Hepatocyte (in vitro differentiated cells): ENCODE measurements at regions not wholly inside any gene's neighbourhood (a gene's known extent, or its start where the extent isn't known, plus 50 kb on each side); places are given as distances from the start of the nearest gene placed in this dataset.

Source experiments
- DNase-seq: peaks from one replicate; pipeline ENCODE4 v3.0.0-alpha.2; 2016; ENCODE audit warnings: low spot score
- H2AFZ ChIP-seq: fragments of 200-600 bp; sonication (generic); 2 replicates; pipeline ENCODE4 v1.6.0; 2016; ENCODE audit warnings: antibody characterized with exemption, mild to moderate bottlenecking
- H3K27ac ChIP-seq: fragments of 200-600 bp; sonication (generic); 2 replicates; pipeline ENCODE4 v1.5.1; 2016; ENCODE audit warnings: mild to moderate bottlenecking
- H3K27me3 ChIP-seq: fragments of 200-600 bp; sonication (generic); 2 replicates; pipeline ENCODE4 v1.6.1; 2016
- H3K36me3 ChIP-seq: fragments of 200-600 bp; sonication (generic); replicated peaks from 2 replicates; pipeline ENCODE4 v1.5.1; 2016; ENCODE audit warnings: low read depth; ENCODE audit not compliant: insufficient read depth
- H3K4me1 ChIP-seq: fragments of 200-600 bp; sonication (generic); 2 replicates; pipeline ENCODE4 v1.5.1; 2016; ENCODE audit warnings: mild to moderate bottlenecking, moderate library complexity; ENCODE audit not compliant: insufficient read depth
- H3K4me2 ChIP-seq: fragments of 200-600 bp; sonication (generic); 2 replicates; pipeline ENCODE4 v1.6.0; 2016
- H3K4me3 ChIP-seq: fragments of 200-600 bp; sonication (generic); 2 replicates; pipeline ENCODE4 v1.5.1; 2016; ENCODE audit warnings: mild to moderate bottlenecking
- H3K79me2 ChIP-seq: fragments of 200-600 bp; sonication (generic); 2 replicates; pipeline ENCODE4 v1.6.0; 2017; ENCODE audit warnings: mild to moderate bottlenecking
- H3K9me2 ChIP-seq: fragments of 200-600 bp; sonication (generic); replicated peaks from 2 replicates; pipeline ENCODE4 v1.6.0; 2017; ENCODE audit warnings: mild to moderate bottlenecking; ENCODE audit not compliant: insufficient read depth
- H3K9me3 ChIP-seq: fragments of 200-600 bp; sonication (generic); 2 replicates; pipeline ENCODE4 v1.5.1; 2016; ENCODE audit warnings: low read depth, mild to moderate bottlenecking
- H4K20me1 ChIP-seq: fragments of 200-600 bp; sonication (generic); 2 replicates; pipeline ENCODE4 v1.6.0; 2016; ENCODE audit warnings: mild to moderate bottlenecking; ENCODE audit not compliant: insufficient read depth, poor library complexity, severe bottlenecking
- CTCF ChIP-seq: fragments of 200-600 bp; sonication (generic); IDR thresholded peaks from 2 replicates; pipeline ENCODE4 v1.5.1; 2016; ENCODE audit warnings: antibody characterized with exemption, mild to moderate bottlenecking; ENCODE audit not compliant: poor library complexity
- EZH2 ChIP-seq: fragments of 200-600 bp; sonication (generic); IDR thresholded peaks from 2 replicates; pipeline ENCODE4 v1.6.1; 2016; ENCODE audit warnings: antibody characterized with exemption, mild to moderate bottlenecking, borderline replicate concordance
- EZH2phosphoT487 ChIP-seq: fragments of 200-600 bp; sonication (generic); IDR thresholded peaks from one replicate; pipeline ENCODE4 v1.6.1; 2018; ENCODE audit warnings: antibody characterized with exemption, mild to moderate bottlenecking, low read depth, moderate library complexity; ENCODE audit not compliant: unreplicated experiment, severe bottlenecking
- WGBS: methylation state at CpG from one replicate; pipeline ENCODE4 v1.1.6; 2016; ENCODE audit warnings: low lambda C conversion rate; ENCODE audit errors: missing lambda C conversion rate; 5-methylcytosine and 5-hydroxymethylcytosine counted together

GRCh38 chr6:122124908-122125307 is 274.5 kb upstream of the HSF2 start:
- Histone ChIP-seq H3K79me2 (no peaks in the 10 kb centered on the region), H3K9me3 (no peaks in the 10 kb centered on the region), H3K4me3 (no peak overlapping the region), H2AFZ (no peak overlapping the region), H3K27ac (no peak overlapping the region), H3K4me1 (no peaks in the 10 kb centered on the region), H3K4me2 (no peak overlapping the region), H4K20me1 (no peaks in the 10 kb centered on the region), H3K27me3 (no peaks in the 10 kb centered on the region), H3K36me3 (no peaks in the 10 kb centered on the region), H3K9me2 (no peaks in the 10 kb centered on the region)
- 96% methylated on average over 3 of the region's 3 CpGs for WGBS
- TF ChIP-seq EZH2 (no peak), CTCF (no peak), EZH2phosphoT487 (no peak)
- no peak for DNase-seq

- 89% methylated on average over 3 of the region's 3 CpGs for WGBS
- H3K9me3 ChIP-seq = no peaks in the 10 kb centered on the region
- no peaks in the 10 kb centered on the region for H3K9me2 ChIP-seq
- H3K4me2 ChIP-seq = no peak overlapping the region
- TF ChIP-seq CTCF = no peak
- TF ChIP-seq EZH2 = no peak
- no peak for TF ChIP-seq EZH2phosphoT487
- no peaks in the 10 kb centered on the region for H3K27me3 ChIP-seq
- DNase-seq = no peak
- H3K4me3 ChIP-seq = no peak overlapping the region
- H3K79me2 ChIP-seq = no peaks in the 10 kb centered on the region
- no peaks in the 10 kb centered on the region for H4K20me1 ChIP-seq
- no peaks in the 10 kb centered on the region for H3K36me3 ChIP-seq
- H3K27ac ChIP-seq = no peak overlapping the region
- no peaks in the 10 kb centered on the region for H3K4me1 ChIP-seq
- no peak overlapping the region for H2AFZ ChIP-seq
These were observed 272.6 kb upstream of the HSF2 start for GRCh38 chr6:122126894-122127293.

- no peaks in the 10 kb centered on the region for H3K9me2 ChIP-seq
- H3K9me3 ChIP-seq = no peaks in the 10 kb centered on the region
- H2AFZ ChIP-seq = no peak overlapping the region
- H3K4me2 ChIP-seq = no peak overlapping the region
- no peak overlapping the region for H3K4me3 ChIP-seq
- no peaks in the 10 kb centered on the region for H3K79me2 ChIP-seq
- TF ChIP-seq EZH2 = no peak
- TF ChIP-seq CTCF = no peak
- no peak for TF ChIP-seq EZH2phosphoT487
- 57% methylated on average over 1 of the region's 1 CpG for WGBS
- DNase-seq = no peak
- no peaks in the 10 kb centered on the region for H3K36me3 ChIP-seq
- no peaks in the 10 kb centered on the region for H3K4me1 ChIP-seq
- H3K27me3 ChIP-seq = no peaks in the 10 kb centered on the region
- H3K27ac ChIP-seq = no peak overlapping the region
- H4K20me1 ChIP-seq = no peaks in the 10 kb centered on the region
These were observed 271.0 kb upstream of the HSF2 start for GRCh38 chr6:122128445-122128844.
